Neural cell (in vitro differentiated cells): ENCODE measurements at regions not wholly inside any gene's neighbourhood (a gene's known extent, or its start where the extent isn't known, plus 50 kb on each side); places are given as distances from the start of the nearest gene placed in this dataset.

Experiments used
- H2AFZ ChIP-seq: fragments of 200-600, 300-800 bp; sonication (generic), shearing (Covaris generic); 2 replicates; pipeline ENCODE4 v1.6.0; 2014; ENCODE audit warnings: low read depth, mild to moderate bottlenecking, antibody characterized with exemption, low read length, moderate library complexity
- H3F3A ChIP-seq: fragments of 200-600 bp; shearing (Covaris generic); 2 replicates; pipeline ENCODE4 v1.6.1; 2016; ENCODE audit warnings: mild to moderate bottlenecking, moderate library complexity, mixed read lengths, antibody characterized with exemption, low read length; ENCODE audit not compliant: insufficient read depth, poor library complexity, severe bottlenecking
- H3K27ac ChIP-seq: fragments of 200-600, 300-800 bp; sonication (generic), shearing (Covaris generic); 2 replicates; pipeline ENCODE4 v1.5.1; 2014; ENCODE audit warnings: mild to moderate bottlenecking, low read length, moderate library complexity
- H3K27me3 ChIP-seq: fragments of 300-800, 200-600 bp; sonication (generic), shearing (Covaris generic); 2 replicates; pipeline ENCODE4 v1.6.0; 2014; ENCODE audit warnings: mild to moderate bottlenecking, low read depth, low read length, moderate library complexity; ENCODE audit not compliant: insufficient read depth
- H3K36me3 ChIP-seq: fragments of 300-800, 200-600 bp; sonication (generic), shearing (Covaris generic); 2 replicates; pipeline ENCODE4 v1.5.1; 2014; ENCODE audit warnings: mild to moderate bottlenecking, antibody characterized with exemption, low read length, moderate library complexity; ENCODE audit not compliant: insufficient read depth
- H3K4me2 ChIP-seq: fragments of 300-800, 200-600 bp; sonication (generic), shearing (Covaris generic); 2 replicates; pipeline ENCODE4 v1.6.0; 2014; ENCODE audit warnings: mild to moderate bottlenecking, low read length
- H3K4me3 ChIP-seq: fragments of 300-800, 200-600 bp; sonication (generic), shearing (Covaris generic); 2 replicates; pipeline ENCODE4 v1.5.1; 2014; ENCODE audit warnings: mild to moderate bottlenecking, low read length, moderate library complexity
- H3K79me2 ChIP-seq: fragments of 200-600 bp; shearing (Covaris generic); replicated peaks from 2 replicates; pipeline ENCODE4 v1.6.0; 2014; ENCODE audit warnings: mild to moderate bottlenecking, low read length, moderate library complexity; ENCODE audit not compliant: insufficient read depth
- H3K9ac ChIP-seq: fragments of 300-800, 200-600 bp; sonication (generic), shearing (Covaris generic); 2 replicates; pipeline ENCODE4 v1.6.1; 2016; ENCODE audit warnings: mild to moderate bottlenecking, low read length, mixed read lengths
- H3K9me2 ChIP-seq: fragments of 200-600 bp; shearing (Covaris generic); 2 replicates; pipeline ENCODE4 v1.6.1; 2016; ENCODE audit warnings: mild to moderate bottlenecking, low read length, mixed read lengths; ENCODE audit not compliant: insufficient read depth
- H3K9me3 ChIP-seq: fragments of 200-600, 300-800 bp; sonication (generic), shearing (Covaris generic); 2 replicates; pipeline ENCODE4 v1.6.1; 2016; ENCODE audit warnings: mild to moderate bottlenecking, mixed run types, low read length, moderate library complexity, mixed read lengths
- H4K20me1 ChIP-seq: fragments of 200-600 bp; shearing (Covaris generic); 2 replicates; pipeline ENCODE4 v1.6.1; 2016; ENCODE audit warnings: mild to moderate bottlenecking, mixed run types; ENCODE audit not compliant: insufficient read depth
- EP300 ChIP-seq: fragments of 450-650 bp; conservative IDR thresholded peaks from 2 replicates; pipeline ENCODE4 v1.6.1; 2014; ENCODE audit warnings: antibody characterized with exemption, mild to moderate bottlenecking, moderate library complexity; ENCODE audit not compliant: poor library complexity, severe bottlenecking
- EZH2 ChIP-seq: fragments of 200-600, 300-800 bp; shearing (Covaris generic), sonication (generic); IDR thresholded peaks from 2 replicates; pipeline ENCODE4 v1.6.1; 2014; ENCODE audit warnings: antibody characterized with exemption, low read length, borderline replicate concordance, mild to moderate bottlenecking; ENCODE audit not compliant: insufficient read depth, poor library complexity, severe bottlenecking
- MXI1 ChIP-seq: fragments of 450-650 bp; conservative IDR thresholded peaks from 2 replicates; pipeline ENCODE4 v1.6.1; 2014; ENCODE audit warnings: antibody characterized with exemption, mild to moderate bottlenecking; ENCODE audit not compliant: poor library complexity, severe bottlenecking
- POLR2AphosphoS5 ChIP-seq: IDR thresholded peaks from 2 replicates; pipeline ENCODE4 v1.6.1; 2012
- RAD21 ChIP-seq: fragments of 450-650 bp; conservative IDR thresholded peaks from 2 replicates; pipeline ENCODE4 v1.6.1; 2014; ENCODE audit warnings: antibody characterized with exemption, mild to moderate bottlenecking, moderate library complexity
- SMC3 ChIP-seq: fragments of 450-650 bp; conservative IDR thresholded peaks from 2 replicates; pipeline ENCODE4 v1.6.1; 2014; ENCODE audit warnings: antibody characterized with exemption, mild to moderate bottlenecking, moderate library complexity; ENCODE audit not compliant: poor library complexity
- TAF1 ChIP-seq: IDR thresholded peaks from 2 replicates; pipeline ENCODE4 v1.6.1; 2012; ENCODE audit warnings: low read depth
- TF ChIP-seq, protein P1 (sequence below): fragments of 450-650 bp; IDR thresholded peaks from 2 replicates; pipeline ENCODE4 v1.5.1; 2014; ENCODE audit warnings: antibody characterized with exemption, mild to moderate bottlenecking, moderate library complexity; ENCODE audit not compliant: poor library complexity, severe bottlenecking
- TF ChIP-seq, protein P2 (sequence below): IDR thresholded peaks from 2 replicates; pipeline ENCODE4 v1.6.1; 2012; ENCODE audit warnings: borderline replicate concordance

DNA sequence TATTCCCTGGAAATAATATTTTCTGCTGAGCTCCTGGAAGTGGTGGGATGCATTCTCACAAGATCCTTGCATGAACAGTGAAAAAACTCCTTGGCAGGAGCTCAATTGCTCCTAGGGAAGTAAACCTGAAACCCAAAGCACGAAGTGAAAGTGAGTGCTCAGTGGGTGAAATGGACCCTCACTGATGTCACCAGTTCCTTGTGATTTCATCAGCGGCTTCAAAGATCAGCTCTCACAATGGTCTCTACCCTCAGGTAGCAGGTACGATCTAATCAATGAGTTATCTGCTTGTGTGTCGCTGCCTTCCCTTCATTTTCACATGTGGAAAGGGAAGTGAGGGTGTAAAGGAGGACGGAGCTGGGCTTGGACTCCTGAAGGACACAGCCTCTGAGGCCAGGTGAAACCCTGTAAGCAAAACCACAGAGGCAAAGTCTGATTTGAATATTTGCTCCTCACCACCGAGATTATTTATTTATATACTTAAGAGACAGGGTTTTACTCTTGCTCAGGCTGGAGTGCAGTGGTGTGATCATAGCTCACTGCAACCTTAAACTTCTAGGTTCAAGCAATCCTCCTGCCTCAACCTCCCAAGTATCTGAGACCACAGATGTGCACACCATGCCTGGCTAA is 255.4 kb upstream of the LYZL1 start:
- no peak overlapping the region for H3K4me3 ChIP-seq
- H2AFZ ChIP-seq: no peak overlapping the region
- no peaks in the 10 kb centered on the region for H3K79me2 ChIP-seq
- H3K4me2 ChIP-seq: no peak overlapping the region
- H3K36me3 ChIP-seq: no peaks in the 10 kb centered on the region
- H3K9me3 ChIP-seq: no peaks in the 10 kb centered on the region
- H3K9me2 ChIP-seq: no peaks in the 10 kb centered on the region
- TF ChIP-seq, protein P1, sequence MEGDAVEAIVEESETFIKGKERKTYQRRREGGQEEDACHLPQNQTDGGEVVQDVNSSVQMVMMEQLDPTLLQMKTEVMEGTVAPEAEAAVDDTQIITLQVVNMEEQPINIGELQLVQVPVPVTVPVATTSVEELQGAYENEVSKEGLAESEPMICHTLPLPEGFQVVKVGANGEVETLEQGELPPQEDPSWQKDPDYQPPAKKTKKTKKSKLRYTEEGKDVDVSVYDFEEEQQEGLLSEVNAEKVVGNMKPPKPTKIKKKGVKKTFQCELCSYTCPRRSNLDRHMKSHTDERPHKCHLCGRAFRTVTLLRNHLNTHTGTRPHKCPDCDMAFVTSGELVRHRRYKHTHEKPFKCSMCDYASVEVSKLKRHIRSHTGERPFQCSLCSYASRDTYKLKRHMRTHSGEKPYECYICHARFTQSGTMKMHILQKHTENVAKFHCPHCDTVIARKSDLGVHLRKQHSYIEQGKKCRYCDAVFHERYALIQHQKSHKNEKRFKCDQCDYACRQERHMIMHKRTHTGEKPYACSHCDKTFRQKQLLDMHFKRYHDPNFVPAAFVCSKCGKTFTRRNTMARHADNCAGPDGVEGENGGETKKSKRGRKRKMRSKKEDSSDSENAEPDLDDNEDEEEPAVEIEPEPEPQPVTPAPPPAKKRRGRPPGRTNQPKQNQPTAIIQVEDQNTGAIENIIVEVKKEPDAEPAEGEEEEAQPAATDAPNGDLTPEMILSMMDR: no peak
- no peak for TF ChIP-seq EP300
- TF ChIP-seq RAD21: no peak
- TF ChIP-seq, protein P2, sequence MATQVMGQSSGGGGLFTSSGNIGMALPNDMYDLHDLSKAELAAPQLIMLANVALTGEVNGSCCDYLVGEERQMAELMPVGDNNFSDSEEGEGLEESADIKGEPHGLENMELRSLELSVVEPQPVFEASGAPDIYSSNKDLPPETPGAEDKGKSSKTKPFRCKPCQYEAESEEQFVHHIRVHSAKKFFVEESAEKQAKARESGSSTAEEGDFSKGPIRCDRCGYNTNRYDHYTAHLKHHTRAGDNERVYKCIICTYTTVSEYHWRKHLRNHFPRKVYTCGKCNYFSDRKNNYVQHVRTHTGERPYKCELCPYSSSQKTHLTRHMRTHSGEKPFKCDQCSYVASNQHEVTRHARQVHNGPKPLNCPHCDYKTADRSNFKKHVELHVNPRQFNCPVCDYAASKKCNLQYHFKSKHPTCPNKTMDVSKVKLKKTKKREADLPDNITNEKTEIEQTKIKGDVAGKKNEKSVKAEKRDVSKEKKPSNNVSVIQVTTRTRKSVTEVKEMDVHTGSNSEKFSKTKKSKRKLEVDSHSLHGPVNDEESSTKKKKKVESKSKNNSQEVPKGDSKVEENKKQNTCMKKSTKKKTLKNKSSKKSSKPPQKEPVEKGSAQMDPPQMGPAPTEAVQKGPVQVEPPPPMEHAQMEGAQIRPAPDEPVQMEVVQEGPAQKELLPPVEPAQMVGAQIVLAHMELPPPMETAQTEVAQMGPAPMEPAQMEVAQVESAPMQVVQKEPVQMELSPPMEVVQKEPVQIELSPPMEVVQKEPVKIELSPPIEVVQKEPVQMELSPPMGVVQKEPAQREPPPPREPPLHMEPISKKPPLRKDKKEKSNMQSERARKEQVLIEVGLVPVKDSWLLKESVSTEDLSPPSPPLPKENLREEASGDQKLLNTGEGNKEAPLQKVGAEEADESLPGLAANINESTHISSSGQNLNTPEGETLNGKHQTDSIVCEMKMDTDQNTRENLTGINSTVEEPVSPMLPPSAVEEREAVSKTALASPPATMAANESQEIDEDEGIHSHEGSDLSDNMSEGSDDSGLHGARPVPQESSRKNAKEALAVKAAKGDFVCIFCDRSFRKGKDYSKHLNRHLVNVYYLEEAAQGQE: no peak
- TF ChIP-seq SMC3: no peak
- TF ChIP-seq TAF1: no peak
- no peak for TF ChIP-seq EZH2
- no peak for TF ChIP-seq POLR2AphosphoS5
- no peak for TF ChIP-seq MXI1
- no peaks in the 10 kb centered on the region for H4K20me1 ChIP-seq
- no peaks in the 10 kb centered on the region for H3K27me3 ChIP-seq
- H3K27ac ChIP-seq: no peak overlapping the region
- H3F3A ChIP-seq: no peaks in the 10 kb centered on the region
- H3K9ac ChIP-seq: no peak overlapping the region

DNA sequence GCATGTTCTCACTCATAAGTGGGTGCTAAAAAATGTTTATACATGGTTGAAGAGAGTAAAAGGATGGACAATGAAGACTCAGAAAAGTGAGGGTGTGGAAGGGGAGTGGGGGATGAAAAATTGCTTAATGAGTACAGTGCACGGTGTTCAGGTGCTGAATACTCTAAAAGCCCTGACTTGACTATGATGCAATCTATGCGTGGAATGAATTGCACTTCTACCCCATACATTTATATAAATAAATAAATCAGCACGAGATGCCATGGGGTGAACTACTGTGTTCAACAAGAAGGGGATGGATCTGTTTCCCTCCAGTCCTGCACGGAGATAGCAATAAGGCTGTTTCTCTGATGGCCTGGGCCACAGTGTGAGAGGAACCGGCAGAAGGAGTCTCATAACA is 254.3 kb upstream of the LYZL1 start:
- no peaks in the 10 kb centered on the region for H3K27me3 ChIP-seq
- no peak overlapping the region for H3K27ac ChIP-seq
- H2AFZ ChIP-seq: no peak overlapping the region
- TF ChIP-seq EP300: no peak
- no peaks in the 10 kb centered on the region for H3F3A ChIP-seq
- no peaks in the 10 kb centered on the region for H3K9me3 ChIP-seq
- no peak overlapping the region for H3K4me3 ChIP-seq
- no peak overlapping the region for H3K9ac ChIP-seq
- H3K36me3 ChIP-seq: no peaks in the 10 kb centered on the region
- no peaks in the 10 kb centered on the region for H3K79me2 ChIP-seq
- no peaks in the 10 kb centered on the region for H3K9me2 ChIP-seq
- no peak overlapping the region for H3K4me2 ChIP-seq
- no peaks in the 10 kb centered on the region for H4K20me1 ChIP-seq

DNA sequence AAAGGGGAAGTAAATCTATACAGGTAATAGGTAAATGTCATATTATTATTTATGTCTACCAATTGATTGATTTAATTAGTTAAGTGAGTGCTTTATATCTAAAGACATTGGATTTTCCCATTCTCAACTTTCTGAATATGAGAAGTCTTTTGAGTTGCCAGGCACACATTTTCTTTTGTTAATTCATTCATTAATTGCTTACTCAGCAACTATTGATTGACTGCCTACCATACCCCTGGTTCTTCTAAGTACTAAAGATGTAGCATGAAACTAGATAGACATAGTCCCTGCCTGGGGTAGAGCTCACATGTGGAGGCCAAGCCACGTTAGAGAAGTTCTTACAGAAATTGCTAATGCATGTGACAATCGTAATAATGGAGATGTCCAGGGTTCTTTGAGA is 253.1 kb upstream of the LYZL1 start:
- no peak overlapping the region for H2AFZ ChIP-seq

More for the DNA sequence above, 253.1 kb upstream of the LYZL1 start:
- H3K4me3 ChIP-seq: no peak overlapping the region
- H4K20me1 ChIP-seq: no peaks in the 10 kb centered on the region
- no peak for TF ChIP-seq EP300
- TF ChIP-seq, protein P1: no peak
- no peak for TF ChIP-seq RAD21
- no peak for TF ChIP-seq SMC3
- H3K9me2 ChIP-seq: no peaks in the 10 kb centered on the region
- H3K4me2 ChIP-seq: no peak overlapping the region
- H3K36me3 ChIP-seq: no peaks in the 10 kb centered on the region
- no peak overlapping the region for H3K9ac ChIP-seq
- no peaks in the 10 kb centered on the region for H3F3A ChIP-seq
- H3K27me3 ChIP-seq: no peaks in the 10 kb centered on the region
- no peaks in the 10 kb centered on the region for H3K79me2 ChIP-seq
- peaks cover 3% of the 10 kb centered on the region for H3K9me3 ChIP-seq
- H3K27ac ChIP-seq: no peak overlapping the region
